ENCODE measurements at regions not wholly inside any gene's neighbourhood (a gene's known extent, or its start where the extent isn't known, plus 50 kb on each side); places are given as distances from the start of the nearest gene placed in this dataset.
"Not testable (repeated sequence)": the region's sequence is repeated elsewhere in the genome, so short reads cannot be mapped to it uniquely, and the experiment has no call there.

GRCh38 chr7:66454600-66455225, 174.0 kb upstream of the KCTD7 start:
- ATAC-seq (no peak), DNase-seq (ENCODE audit: missing footprints) (no peak)
- intact Hi-C loops (cut with DNase I) = no loop called here

GRCh38 chr7:66455432-66455831, 173.2 kb upstream of the KCTD7 start:
- intact Hi-C loops (cut with DNase I); ATAC-seq; DNase-seq (ENCODE audit: missing footprints): not testable (repeated sequence)

- intact Hi-C loops (cut with DNase I); DNase-seq (ENCODE audit: missing footprints); ATAC-seq: not testable (repeated sequence)
Observed at GRCh38 chr7:66456431-66456830, 172.2 kb upstream of the KCTD7 start.

GRCh38 chr7:66458991-66459390, 169.7 kb upstream of the KCTD7 start:
- intact Hi-C loops (cut with DNase I); ATAC-seq: not testable (repeated sequence)

GRCh38 chr7:66459783-66460413, 168.8 kb upstream of the KCTD7 start:
- intact Hi-C loops (cut with DNase I); ATAC-seq; DNase-seq (ENCODE audit: missing footprints): not testable (repeated sequence)

More at GRCh38 chr7:66458991-66459390, 169.7 kb upstream of the KCTD7 start:
- not testable (repeated sequence) for DNase-seq (ENCODE audit: missing footprints)

- no peak for DNase-seq (ENCODE audit: missing footprints)
- ATAC-seq = no peak
- intact Hi-C loops (cut with DNase I) = no loop called here
Observed at GRCh38 chr7:66460921-66461361, 167.7 kb upstream of the KCTD7 start.

GRCh38 chr7:66461397-66461796, 167.3 kb upstream of the KCTD7 start:
- intact Hi-C loops (cut with DNase I); ATAC-seq; DNase-seq (ENCODE audit: missing footprints): not testable (repeated sequence)

- ATAC-seq; intact Hi-C loops (cut with DNase I); DNase-seq (ENCODE audit: missing footprints): not testable (repeated sequence)
Observed at GRCh38 chr7:66462831-66463230, 165.8 kb upstream of the KCTD7 start.

GRCh38 chr7:66464059-66464458, 164.6 kb upstream of the KCTD7 start:
- intact Hi-C loops (cut with DNase I) = no loop called here

GRCh38 chr7:66466081-66466600, 162.5 kb upstream of the KCTD7 start:
- intact Hi-C loops (cut with DNase I) = no loop called here
- ATAC-seq = no peak
- DNase-seq (ENCODE audit: missing footprints) = no peak

More at GRCh38 chr7:66464059-66464458, 164.6 kb upstream of the KCTD7 start:
- ATAC-seq (no peak), DNase-seq (ENCODE audit: missing footprints) (no peak)

GRCh38 chr7:66467887-66468286, 160.8 kb upstream of the KCTD7 start:
- DNase-seq (ENCODE audit: missing footprints) = no peak
- ATAC-seq = no peak
- intact Hi-C loops (cut with DNase I) = no loop called here

- ATAC-seq; intact Hi-C loops (cut with DNase I); DNase-seq (ENCODE audit: missing footprints): not testable (repeated sequence)
Observed at GRCh38 chr7:66473064-66473463, 155.6 kb upstream of the KCTD7 start.

GRCh38 chr7:66474441-66474840, 154.2 kb upstream of the KCTD7 start:
- ATAC-seq = no peak
- intact Hi-C loops (cut with DNase I) = no loop called here

GRCh38 chr7:66476056-66476455, 152.6 kb upstream of the KCTD7 start:
- intact Hi-C loops (cut with DNase I); DNase-seq (ENCODE audit: missing footprints); ATAC-seq: not testable (repeated sequence)

More at GRCh38 chr7:66474441-66474840, 154.2 kb upstream of the KCTD7 start:
- DNase-seq (ENCODE audit: missing footprints) = no peak

- intact Hi-C loops (cut with DNase I); ATAC-seq; DNase-seq (ENCODE audit: missing footprints): not testable (repeated sequence)
Observed at GRCh38 chr7:66477822-66478397, 150.8 kb upstream of the KCTD7 start.

GRCh38 chr7:66481229-66481628, 147.5 kb upstream of the KCTD7 start:
- DNase-seq (ENCODE audit: missing footprints); ATAC-seq; intact Hi-C loops (cut with DNase I): not testable (repeated sequence)

- ATAC-seq = not testable (repeated sequence)
Observed at GRCh38 chr7:66489065-66489464, 139.6 kb upstream of the KCTD7 start.

GRCh38 chr7:66489741-66490140, 138.9 kb upstream of the KCTD7 start:
- intact Hi-C loops (cut with DNase I) = loop anchor here (5.0 kb wide), 1 partner anchor 282 kb away; the partner anchor contains the start of gene TPST1
- not testable (repeated sequence) for ATAC-seq; DNase-seq (ENCODE audit: missing footprints)

More at GRCh38 chr7:66489065-66489464, 139.6 kb upstream of the KCTD7 start:
- DNase-seq (ENCODE audit: missing footprints); intact Hi-C loops (cut with DNase I): not testable (repeated sequence)

GRCh38 chr7:66490979-66491378, 137.7 kb upstream of the KCTD7 start:
- not testable (repeated sequence) for ATAC-seq; DNase-seq (ENCODE audit: missing footprints)
- intact Hi-C loops (cut with DNase I) = loop anchor here (5.0 kb wide), 1 partner anchor 284 kb away; the partner anchor contains the start of gene TPST1
